ENCODE measurements at regions not wholly inside any gene's neighbourhood (a gene's known extent, or its start where the extent isn't known, plus 50 kb on each side); places are given as distances from the start of the nearest gene placed in this dataset.

- Histone ChIP-seq H2AFZ (ENCODE audit: low read depth) (no peak overlapping the region), H3K79me2 (ENCODE audit: insufficient read depth) (no peaks in the 10 kb centered on the region)
These were observed 63.3 kb upstream of the PHF21B start for GRCh38 chr22:45073064-45073463.

GRCh38 chr22:45077286-45077685 is 67.5 kb upstream of the PHF21B start:
- no peak overlapping the region for H2AFZ ChIP-seq (ENCODE audit: low read depth)
- no peaks in the 10 kb centered on the region for H3F3A ChIP-seq (replicated peaks; ENCODE audit: insufficient read depth)
- H3K4me3 ChIP-seq (ENCODE audit: low read depth in 2 of 2, low read length in 1 of 2), result no peak overlapping the region
- H3K9me3 ChIP-seq, result no peaks in the 10 kb centered on the region
- no peaks in the 10 kb centered on the region for H3K79me2 ChIP-seq (ENCODE audit: insufficient read depth)
- TF ChIP-seq TEAD4 (IDR thresholded peaks at IDR 0.05; ENCODE audit: borderline replicate concordance, insufficient read depth) (no peak), JUND (IDR thresholded peaks at IDR 0.05) (no peak), RCOR1 (IDR thresholded peaks at IDR 0.05; ENCODE audit: low read length) (no peak), SIN3A (IDR thresholded peaks at IDR 0.05; ENCODE audit: borderline replicate concordance, low read depth, low read length) (no peak)
- DNase-seq, result no peak
- no peaks in the 10 kb centered on the region for H3K9me2 ChIP-seq
- no peak overlapping the region for H3K9ac ChIP-seq
- 70% methylated on average over 11 of the region's 14 CpGs for WGBS (ENCODE audit: low lambda C conversion rate)
- H3K4me1 ChIP-seq (ENCODE audit: control insufficient read depth in 1 of 2, insufficient read depth in 2 of 2, low read depth in 1 of 2, low read length in 1 of 2), result peaks cover 0 to 11% of the 10 kb centered on the region in 2 experiments; a peak in 2 of 4 replicates
- no peak overlapping the region for H3K4me2 ChIP-seq
- POLR2A ChIA-PET, result no interaction called here
- no peaks in the 10 kb centered on the region for H4K20me1 ChIP-seq (ENCODE audit: insufficient read depth)
- CTCF ChIA-PET, result no interaction called here
- no peaks in the 10 kb centered on the region for H3K36me3 ChIP-seq (replicated peaks in 1 of 2; ENCODE audit: control insufficient read depth in 1 of 2, insufficient read depth in 2 of 2, low read length in 1 of 2)
- H3K27me3 ChIP-seq (ENCODE audit: insufficient read depth), result no peaks in the 10 kb centered on the region
- no peak overlapping the region for H3K27ac ChIP-seq (ENCODE audit: low read depth in 2 of 2, low read length in 1 of 2)

More at GRCh38 chr22:45073064-45073463, 63.3 kb upstream of the PHF21B start:
- H3K9ac ChIP-seq, result no peak overlapping the region
- peaks cover 0 to 11% of the 10 kb centered on the region in 2 experiments; a peak in 2 of 4 replicates for H3K4me1 ChIP-seq (ENCODE audit: control insufficient read depth in 1 of 2, insufficient read depth in 2 of 2, low read depth in 1 of 2, low read length in 1 of 2)
- H3K9me3 ChIP-seq, result no peaks in the 10 kb centered on the region
- H3K27me3 ChIP-seq (ENCODE audit: insufficient read depth), result no peaks in the 10 kb centered on the region
- no peak overlapping the region for H3K4me3 ChIP-seq (ENCODE audit: low read depth in 2 of 2, low read length in 1 of 2)
- WGBS (ENCODE audit: low lambda C conversion rate), result 72% methylated on average over 5 of the region's 5 CpGs
- H3K9me2 ChIP-seq, result no peaks in the 10 kb centered on the region
- TF ChIP-seq NRF1 (IDR thresholded peaks at IDR 0.05; ENCODE audit: low read depth, low read length), result no peak
- TF ChIP-seq SIN3A (IDR thresholded peaks at IDR 0.05; ENCODE audit: borderline replicate concordance, low read depth, low read length), result no peak
- no peak for TF ChIP-seq YY1 (IDR thresholded peaks at IDR 0.05; ENCODE audit: low read depth)
- TF ChIP-seq NFIC (IDR thresholded peaks at IDR 0.05; ENCODE audit: borderline replicate concordance), result no peak
- no peak for TF ChIP-seq SMC3 (IDR thresholded peaks at IDR 0.05; ENCODE audit: low read depth, low read length)
- TF ChIP-seq EZH2phosphoT487 (IDR thresholded peaks at IDR 0.05; ENCODE audit: borderline replicate concordance, low read depth), result no peak
- TF ChIP-seq USF2 (IDR thresholded peaks at IDR 0.05; ENCODE audit: borderline replicate concordance, low read depth, low read length), result no peak
- no peak for TF ChIP-seq TAF1 (IDR thresholded peaks at IDR 0.05; ENCODE audit: borderline replicate concordance, low read depth, low read length)
- no peak for TF ChIP-seq MAX (IDR thresholded peaks at IDR 0.05; ENCODE audit: low read depth)
- no peak for TF ChIP-seq USF1 (IDR thresholded peaks at IDR 0.05; ENCODE audit: borderline replicate concordance, low read depth)
- no peak for TF ChIP-seq ELF1 (IDR thresholded peaks at IDR 0.05)
- no peak for TF ChIP-seq FOXM1 (IDR thresholded peaks at IDR 0.05; ENCODE audit: low read depth)
- H3K27ac ChIP-seq (ENCODE audit: low read depth in 2 of 2, low read length in 1 of 2), result peak overlapping the region in 1 of 2 experiments; percentile 45; a peak in 1 of 4 replicates
- ChIA-PET CTCF (no interaction called here), POLR2A (no interaction called here)
- no peaks in the 10 kb centered on the region for H4K20me1 ChIP-seq (ENCODE audit: insufficient read depth)
- 0 out of 2 replicates have a peak overlapping the region, but pooled peaks have one; percentile 4 for H3K4me2 ChIP-seq
- DNase-seq, result peak; percentile 58
- no peaks in the 10 kb centered on the region for H3K36me3 ChIP-seq (replicated peaks in 1 of 2; ENCODE audit: control insufficient read depth in 1 of 2, insufficient read depth in 2 of 2, low read length in 1 of 2)
- H3F3A ChIP-seq (replicated peaks; ENCODE audit: insufficient read depth), result no peaks in the 10 kb centered on the region

All from SK-N-SH (cell line).